GM18505 (cell line): ENCODE measurements at regions not wholly inside any gene's neighbourhood (a gene's known extent, or its start where the extent isn't known, plus 50 kb on each side); places are given as distances from the start of the nearest gene placed in this dataset.

Experiments
- ATAC-seq: cut with Tn5 transposase; IDR thresholded peaks from one replicate; pipeline ENCODE4 v1.9.1; 2021; ENCODE audit not compliant: unreplicated experiment
- POLR2A ChIP-seq: IDR thresholded peaks from 4 replicates; pipeline ENCODE4 v1.6.1; 2011; ENCODE audit warnings: borderline replicate concordance; ENCODE audit not compliant: insufficient read depth, insufficient read length; ENCODE audit errors: extremely low read depth

GRCh38 chr10:58016614-58017013 is 251.1 kb downstream of the IPMK start:
- no peak for ATAC-seq
- TF ChIP-seq POLR2A: no peak

DNA sequence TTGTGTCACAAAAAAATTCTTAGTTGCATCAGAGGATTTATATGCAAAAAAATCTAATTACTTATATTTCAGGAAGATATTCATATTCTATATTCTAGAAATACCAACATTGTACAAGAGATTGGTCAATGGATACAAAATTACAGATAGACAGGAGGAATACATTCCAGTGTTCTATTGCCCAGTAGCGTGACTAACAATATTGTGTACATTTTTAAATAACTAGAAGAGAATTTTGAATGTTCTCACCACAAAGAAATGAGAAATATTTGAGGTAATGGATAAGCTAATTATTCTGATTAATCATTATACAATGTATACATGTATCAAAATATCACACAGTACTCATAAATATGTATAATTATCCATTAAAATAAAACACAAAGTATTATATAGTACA is 253.3 kb downstream of the IPMK start:
- ATAC-seq: no peak
- TF ChIP-seq POLR2A: no peak

DNA sequence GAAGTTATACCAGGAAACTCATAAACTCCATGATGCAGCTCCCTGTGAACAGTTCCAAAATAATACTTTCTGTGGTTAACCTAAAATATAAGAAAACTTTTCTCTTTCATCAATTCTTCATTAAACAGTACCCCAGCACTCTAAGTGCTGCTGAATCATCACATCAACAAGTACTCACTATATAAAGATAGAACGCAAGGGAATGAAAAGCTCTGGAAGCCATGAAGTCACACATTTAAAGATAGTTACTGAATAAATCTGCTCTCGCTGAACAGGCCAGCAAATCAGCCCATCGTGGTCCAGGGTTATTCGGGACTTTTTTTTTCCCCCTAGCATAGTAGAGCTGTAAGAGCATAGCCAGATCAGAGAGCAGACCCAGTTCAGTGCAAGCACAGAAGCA is 254.3 kb downstream of the IPMK start:
- TF ChIP-seq POLR2A: no peak
- no peak for ATAC-seq

- no peak for ATAC-seq
- TF ChIP-seq POLR2A: no peak
Measured at GRCh38 chr10:58010073-58010702, 257.5 kb downstream of the IPMK start.

DNA sequence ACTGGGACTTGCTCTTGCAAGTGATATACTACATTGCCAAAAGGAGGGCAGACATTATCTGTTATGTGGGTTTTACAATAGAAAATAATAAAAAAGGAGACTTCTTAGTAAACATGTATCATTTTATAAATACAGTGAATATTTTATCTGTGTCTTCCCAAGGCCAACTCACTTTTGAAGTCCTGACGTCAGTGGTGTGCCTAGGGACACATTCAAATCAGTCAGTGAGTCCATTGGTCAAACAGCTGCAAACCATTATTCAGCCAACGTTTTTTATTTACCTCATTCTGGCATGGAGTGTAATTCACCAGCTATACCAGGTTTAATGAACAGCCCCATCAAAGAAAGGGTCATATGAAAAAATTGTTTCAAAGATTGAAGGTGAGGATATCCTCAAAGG is 263.7 kb downstream of the IPMK start:
- no peak for TF ChIP-seq POLR2A
- ATAC-seq: no peak

GRCh38 chr10:58001159-58001558 is 266.5 kb downstream of the IPMK start:
- no peak for TF ChIP-seq POLR2A
- ATAC-seq: no peak

GRCh38 chr10:57996536-57996935 is 271.2 kb downstream of the IPMK start:
- no peak for TF ChIP-seq POLR2A
- no peak for ATAC-seq

GRCh38 chr10:57993302-57993701 is 274.4 kb downstream of the IPMK start:
- no peak for TF ChIP-seq POLR2A
- no peak for ATAC-seq

DNA sequence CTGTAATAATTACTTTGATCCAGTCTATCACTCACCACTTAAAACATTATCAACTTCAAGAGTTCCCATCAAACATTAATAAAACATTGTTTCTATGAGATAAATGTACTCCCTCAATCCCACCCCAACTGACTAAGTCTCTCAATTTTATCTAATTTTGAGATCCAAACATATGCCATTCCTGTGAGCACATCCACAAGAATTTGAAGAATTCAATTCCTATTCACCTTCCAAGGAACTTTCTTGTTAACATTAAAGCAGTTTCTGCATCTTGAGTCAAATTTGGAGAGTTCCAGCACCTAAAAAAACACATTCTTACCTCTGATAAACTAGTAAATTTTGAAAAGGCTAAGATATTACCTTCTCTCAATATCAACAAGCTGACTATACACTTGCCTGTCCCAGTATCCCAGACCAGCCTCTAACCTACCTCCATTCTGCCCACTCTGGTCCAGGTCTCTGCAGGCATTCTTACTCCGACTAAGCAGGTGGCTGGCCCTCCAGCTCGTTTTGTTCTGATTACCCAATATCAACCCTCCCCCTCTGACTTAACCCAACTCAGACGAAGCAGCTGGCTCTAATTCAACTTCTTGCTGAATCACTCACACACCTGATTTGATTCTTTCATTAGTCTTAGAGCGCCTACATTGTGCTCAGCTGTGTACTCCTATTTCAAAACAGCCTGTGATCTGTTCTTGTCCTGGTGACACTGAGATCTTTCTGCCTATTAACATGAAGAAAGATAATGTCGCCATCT is 275.2 kb downstream of the IPMK start:
- TF ChIP-seq POLR2A: no peak
- no peak for ATAC-seq

DNA sequence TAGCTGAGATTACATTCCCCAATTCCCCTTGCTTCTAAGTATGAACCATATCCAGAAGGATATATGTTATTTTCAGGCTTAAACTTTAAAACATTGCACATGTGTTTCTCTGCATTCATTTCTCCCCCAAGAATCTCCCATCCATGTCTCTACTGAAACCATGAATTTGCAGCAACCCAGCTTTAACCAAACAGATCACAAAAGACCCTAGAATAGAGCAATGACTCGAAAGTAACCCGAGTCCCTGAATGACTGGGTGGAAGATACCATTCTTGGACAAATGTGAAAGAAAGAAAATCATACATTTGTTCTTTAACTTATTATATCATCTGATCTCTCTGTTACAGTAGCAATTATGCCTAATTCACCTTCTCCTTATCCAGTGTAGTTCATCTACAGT is 278.7 kb downstream of the IPMK start:
- ATAC-seq: no peak
- TF ChIP-seq POLR2A: no peak

DNA sequence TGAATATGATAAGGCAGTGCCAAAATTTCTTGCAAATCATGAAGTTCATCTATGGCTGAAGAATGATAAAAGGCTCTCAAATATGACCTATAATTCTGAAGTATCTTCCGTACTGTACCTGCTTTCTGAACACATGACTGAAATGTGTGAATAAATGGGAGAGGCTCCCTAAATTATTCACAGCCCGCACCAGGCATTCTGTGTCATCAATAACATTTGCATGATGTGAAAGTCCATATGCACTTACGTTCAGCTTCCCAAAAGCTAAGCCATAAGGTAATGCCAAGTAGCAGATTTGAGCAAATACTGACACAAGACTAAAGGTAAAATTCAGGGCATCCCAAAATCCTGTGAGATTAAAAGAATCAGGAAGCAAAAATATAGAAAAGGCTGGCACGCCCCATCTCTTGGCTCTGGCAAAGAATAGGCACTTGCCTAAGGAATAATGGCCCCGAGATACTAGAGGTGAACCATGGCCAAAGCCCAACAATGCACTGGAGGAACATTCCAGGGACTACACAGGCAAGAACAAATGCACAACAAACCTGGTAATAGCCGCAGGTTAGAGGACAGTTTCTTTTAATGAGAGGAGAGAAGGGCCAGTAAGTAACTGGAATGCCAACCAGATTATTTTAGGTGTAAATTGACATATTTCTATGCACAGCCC is 280.5 kb downstream of the IPMK start:
- ATAC-seq: no peak
- TF ChIP-seq POLR2A: no peak

DNA sequence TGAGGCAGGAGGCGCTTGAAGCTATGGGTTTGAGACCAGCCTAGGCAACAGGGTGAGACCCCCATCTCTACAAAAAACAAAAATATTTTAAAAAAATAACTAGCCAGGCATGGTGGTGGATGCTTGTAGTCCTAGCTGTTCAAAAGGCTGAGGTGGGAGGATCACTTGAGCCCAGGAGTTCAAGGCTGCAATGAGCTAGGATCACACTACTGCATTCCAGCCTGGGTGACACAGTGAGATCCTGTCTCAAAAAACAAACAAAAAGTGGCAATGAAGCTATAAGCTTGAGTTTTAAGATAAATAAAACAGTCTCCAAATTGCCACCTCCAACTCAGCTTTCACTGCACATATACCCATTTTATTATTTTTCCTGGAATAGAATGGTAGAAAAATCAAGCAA is 281.3 kb downstream of the IPMK start:
- TF ChIP-seq POLR2A: no peak
- ATAC-seq: no peak

GRCh38 chr10:57983281-57983791 is 284.4 kb downstream of the IPMK start:
- no peak for TF ChIP-seq POLR2A
- ATAC-seq: no peak

GRCh38 chr10:57982091-57982490 is 285.6 kb downstream of the IPMK start:
- TF ChIP-seq POLR2A: no peak
- ATAC-seq: no peak

DNA sequence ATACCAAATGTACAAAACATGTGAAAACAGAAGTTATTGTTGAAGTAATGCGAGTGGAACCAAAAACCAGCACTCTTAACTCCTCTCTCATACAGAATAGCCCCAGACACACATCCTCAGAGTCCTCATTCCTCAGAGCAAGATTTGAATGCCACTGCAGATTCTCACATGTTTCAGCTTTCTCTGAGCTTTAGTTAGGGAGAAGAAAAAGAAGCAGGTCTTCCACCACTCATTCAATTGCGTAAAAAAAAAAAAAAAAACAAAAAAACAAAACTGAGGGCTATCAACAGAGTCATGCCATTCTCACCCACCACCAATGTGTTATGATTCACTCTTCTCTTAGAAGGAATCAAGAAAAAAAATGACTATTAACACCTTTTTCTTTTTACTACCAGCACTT is 287.7 kb downstream of the IPMK start:
- ATAC-seq: no peak
- no peak for TF ChIP-seq POLR2A

- ATAC-seq: no peak
Measured at GRCh38 chr10:57979491-57979890, 288.2 kb downstream of the IPMK start.

More at GRCh38 chr10:57979491-57979890, 288.2 kb downstream of the IPMK start:
- TF ChIP-seq POLR2A: no peak
